WERI-Rb-1 (cell line): ENCODE measurements at regions not wholly inside any gene's neighbourhood (a gene's known extent, or its start where the extent isn't known, plus 50 kb on each side); places are given as distances from the start of the nearest gene placed in this dataset.

Experiments
- DNase-seq: peaks from one replicate; pipeline ENCODE4 v3.0.0-alpha.2; 2020
- H3K27ac ChIP-seq: fragments of 250-450 bp; sonication (Bioruptor Pico); 2 replicates; pipeline ENCODE4 v1.5.1; 2020; ENCODE audit warnings: mild to moderate bottlenecking, moderate library complexity
- H3K27me3 ChIP-seq: fragments of 250-450 bp; sonication (Bioruptor Pico); 2 replicates; pipeline ENCODE4 v1.5.1; 2021; ENCODE audit warnings: mild to moderate bottlenecking, low read depth, moderate library complexity; ENCODE audit not compliant: insufficient read depth, severe bottlenecking
- H3K36me3 ChIP-seq: fragments of 250-450 bp; sonication (Bioruptor Pico); 2 replicates; pipeline ENCODE4 v1.5.1; 2020; ENCODE audit warnings: mild to moderate bottlenecking, moderate library complexity
- H3K4me3 ChIP-seq: 2 replicates; pipeline ENCODE4 v1.5.1; 2011; ENCODE audit warnings: low read depth, mild to moderate bottlenecking, control low read depth, low read length
- H3K9me3 ChIP-seq: fragments of 250-450 bp; sonication (Bioruptor Pico); 2 replicates; pipeline ENCODE4 v1.5.1; 2021; ENCODE audit warnings: mild to moderate bottlenecking, moderate library complexity; ENCODE audit not compliant: severe bottlenecking
- TF ChIP-seq, protein P1 (sequence below): IDR thresholded peaks from 2 replicates; pipeline ENCODE4 v1.5.1; 2011; ENCODE audit warnings: low read depth, mild to moderate bottlenecking, control low read depth, inconsistent platforms, low read length

GRCh38 chr10:78542141-78542489 lies 508.5 kb downstream of the RPS24 start:
- Histone ChIP-seq H3K9me3 (no peaks in the 10 kb centered on the region), H3K4me3 (no peak overlapping the region), H3K36me3 (no peaks in the 10 kb centered on the region), H3K27me3 (no peaks in the 10 kb centered on the region), H3K27ac (no peak overlapping the region)
- TF ChIP-seq, protein P1, sequence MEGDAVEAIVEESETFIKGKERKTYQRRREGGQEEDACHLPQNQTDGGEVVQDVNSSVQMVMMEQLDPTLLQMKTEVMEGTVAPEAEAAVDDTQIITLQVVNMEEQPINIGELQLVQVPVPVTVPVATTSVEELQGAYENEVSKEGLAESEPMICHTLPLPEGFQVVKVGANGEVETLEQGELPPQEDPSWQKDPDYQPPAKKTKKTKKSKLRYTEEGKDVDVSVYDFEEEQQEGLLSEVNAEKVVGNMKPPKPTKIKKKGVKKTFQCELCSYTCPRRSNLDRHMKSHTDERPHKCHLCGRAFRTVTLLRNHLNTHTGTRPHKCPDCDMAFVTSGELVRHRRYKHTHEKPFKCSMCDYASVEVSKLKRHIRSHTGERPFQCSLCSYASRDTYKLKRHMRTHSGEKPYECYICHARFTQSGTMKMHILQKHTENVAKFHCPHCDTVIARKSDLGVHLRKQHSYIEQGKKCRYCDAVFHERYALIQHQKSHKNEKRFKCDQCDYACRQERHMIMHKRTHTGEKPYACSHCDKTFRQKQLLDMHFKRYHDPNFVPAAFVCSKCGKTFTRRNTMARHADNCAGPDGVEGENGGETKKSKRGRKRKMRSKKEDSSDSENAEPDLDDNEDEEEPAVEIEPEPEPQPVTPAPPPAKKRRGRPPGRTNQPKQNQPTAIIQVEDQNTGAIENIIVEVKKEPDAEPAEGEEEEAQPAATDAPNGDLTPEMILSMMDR: no peak
- DNase-seq: no peak

- H3K27me3 ChIP-seq: no peaks in the 10 kb centered on the region
- TF ChIP-seq, protein P1: no peak
Observed at GRCh38 chr10:78542521-78542920, 508.9 kb downstream of the RPS24 start.

DNA sequence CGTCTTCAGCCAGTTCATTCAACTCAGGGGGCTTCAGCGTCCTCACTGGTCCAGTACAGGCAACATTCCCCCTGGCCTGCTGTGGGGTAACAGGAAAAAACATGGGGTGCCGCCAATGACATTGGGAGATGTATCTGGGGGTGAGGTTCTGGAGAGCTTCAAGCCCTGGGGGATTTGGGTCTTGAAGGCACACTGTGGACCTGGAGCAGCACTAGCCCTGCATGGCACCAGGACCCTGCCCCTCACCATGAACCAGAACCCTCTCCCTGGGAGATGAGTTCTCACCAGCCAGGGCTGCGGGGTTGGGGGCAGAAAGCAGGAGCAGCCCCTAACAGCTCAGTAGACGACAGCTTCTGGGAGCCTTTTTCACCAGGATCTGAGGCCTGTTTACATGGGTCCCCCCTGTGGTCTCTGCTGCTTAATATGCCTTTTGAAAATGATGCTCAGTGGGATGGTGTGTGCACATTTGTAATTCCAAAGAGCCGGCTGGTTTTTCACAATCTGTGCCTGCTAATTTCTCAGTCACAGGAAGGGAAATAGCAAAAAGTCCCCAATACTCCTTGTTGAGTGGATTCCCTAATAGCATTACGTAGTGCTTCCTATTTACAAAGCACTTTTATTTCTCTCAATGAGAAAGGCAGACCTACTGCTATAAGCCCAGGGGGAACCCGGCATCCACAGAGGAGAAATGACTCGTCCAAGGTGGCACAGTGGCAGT lies 509.5 kb downstream of the RPS24 start:
- TF ChIP-seq, protein P1: no peak
- Histone ChIP-seq H3K4me3 (no peak overlapping the region), H3K9me3 (no peaks in the 10 kb centered on the region), H3K27ac (no peak overlapping the region), H3K36me3 (no peaks in the 10 kb centered on the region), H3K27me3 (no peaks in the 10 kb centered on the region)
- DNase-seq: no peak

More at GRCh38 chr10:78542521-78542920, 508.9 kb downstream of the RPS24 start:
- Histone ChIP-seq H3K9me3 (no peaks in the 10 kb centered on the region), H3K36me3 (no peaks in the 10 kb centered on the region), H3K27ac (no peak overlapping the region), H3K4me3 (no peak overlapping the region)
- no peak for DNase-seq

DNA sequence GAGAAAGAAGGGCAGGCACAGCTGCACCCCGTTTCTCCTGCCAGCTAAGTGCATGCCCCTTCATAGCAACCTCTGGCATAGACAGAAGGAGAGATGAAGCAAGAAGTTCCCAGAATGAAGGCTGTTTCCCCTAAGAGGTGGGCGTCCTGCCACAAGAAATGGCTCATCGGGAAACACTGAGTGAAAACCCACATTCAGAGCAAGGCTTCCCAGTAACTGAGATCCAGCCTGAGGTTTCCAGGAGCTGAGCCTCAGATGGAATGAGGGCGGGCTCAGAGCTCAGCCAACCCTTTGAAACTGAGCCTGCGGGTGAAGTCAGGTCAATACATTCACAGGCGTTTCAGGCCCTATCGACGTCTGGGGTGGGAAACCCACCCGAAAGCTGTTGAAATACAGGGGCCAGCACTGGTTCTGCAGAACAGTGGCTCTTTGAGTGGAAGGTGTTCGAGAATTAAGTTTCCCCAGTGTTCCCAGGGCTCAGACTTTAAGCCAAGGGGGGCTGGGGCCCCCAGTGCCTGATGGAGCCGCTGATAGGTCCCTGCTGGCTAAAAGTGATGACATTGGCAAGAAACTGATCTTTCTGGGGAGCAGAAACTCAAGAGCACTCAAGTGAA lies 510.2 kb downstream of the RPS24 start:
- H3K27ac ChIP-seq: no peak overlapping the region
- H3K36me3 ChIP-seq: no peaks in the 10 kb centered on the region
- no peaks in the 10 kb centered on the region for H3K9me3 ChIP-seq
- TF ChIP-seq, protein P1: no peak
- no peaks in the 10 kb centered on the region for H3K27me3 ChIP-seq
- peak; percentile 29 for DNase-seq
- H3K4me3 ChIP-seq: no peak overlapping the region

DNA sequence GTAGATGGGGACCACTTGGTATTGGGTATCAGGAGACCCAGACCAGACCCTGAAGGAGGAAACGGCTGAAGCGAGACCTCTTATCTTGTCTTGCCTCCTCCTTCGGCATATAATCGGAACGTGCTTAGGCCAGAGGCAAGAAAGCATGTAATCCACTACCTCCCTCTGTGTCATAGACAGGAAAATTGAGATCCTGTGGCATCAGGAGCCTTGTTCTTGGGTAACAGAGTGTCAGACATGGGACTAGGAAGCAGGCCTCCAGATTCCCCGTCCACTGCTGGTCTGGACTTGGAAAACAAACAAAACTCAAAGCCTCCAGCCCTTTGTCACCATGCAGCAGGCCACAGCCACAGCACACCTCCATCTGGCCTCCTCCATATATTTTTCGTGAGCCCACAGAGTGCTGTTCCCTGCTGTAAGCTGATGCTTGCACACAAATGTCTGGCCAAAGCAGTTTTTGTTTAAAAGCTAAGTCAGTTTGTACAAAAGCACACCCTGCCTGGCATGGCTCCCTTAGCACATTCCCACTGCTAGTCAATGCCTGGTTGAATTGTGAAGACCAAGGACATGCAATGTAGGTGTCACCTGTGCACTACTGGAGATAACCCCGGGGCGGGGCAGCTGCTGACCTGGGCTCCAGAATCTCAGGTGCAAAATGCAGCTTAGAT lies 510.9 kb downstream of the RPS24 start:
- H3K27me3 ChIP-seq: no peaks in the 10 kb centered on the region
- H3K9me3 ChIP-seq: no peaks in the 10 kb centered on the region
- H3K36me3 ChIP-seq: no peaks in the 10 kb centered on the region
- no peak overlapping the region for H3K27ac ChIP-seq
- no peak overlapping the region for H3K4me3 ChIP-seq
- TF ChIP-seq, protein P1: no peak
- no peak for DNase-seq
